B cell (primary cell): ENCODE measurements at regions not wholly inside any gene's neighbourhood (a gene's known extent, or its start where the extent isn't known, plus 50 kb on each side); places are given as distances from the start of the nearest gene placed in this dataset.

Source experiments
- ATAC-seq: fragments of 200-7000 bp; cut with Tn5 transposase; one replicate; pipeline ENCODE4 v1.10.0; 2021; ENCODE audit warnings: low read depth, mild to moderate bottlenecking, moderate number of reproducible peaks, moderate library complexity
- CTCF ChIA-PET: fragments of 350-600 bp; sonication (Branson Sonifier 250); formaldehyde crosslinking; loops from one replicate; lab custom pipeline; 2021; ENCODE audit warnings: antibody characterized with exemption, inconsistent platforms; lab: Charles Lee
- POLR2A ChIA-PET: fragments of 350-600 bp; sonication (Branson Sonifier 250); formaldehyde crosslinking; loops from one replicate; lab custom pipeline; 2021; ENCODE audit warnings: antibody characterized with exemption; lab: Charles Lee
- DNase-seq: peaks from one replicate; pipeline ENCODE4 v3.0.0; 2013
- H2AFZ ChIP-seq: 2 replicates; pipeline ENCODE4 v1.6.1; 2012; ENCODE audit warnings: mild to moderate bottlenecking, low read depth, low read length; ENCODE audit not compliant: insufficient read depth, poor library complexity, severe bottlenecking
- H3K27ac ChIP-seq, 2 donors: 1 replicate in 1 of 2; 2 replicates in 1 of 2; pipeline ENCODE4 v1.5.1; 2012 to 2013; ENCODE audit warnings: low read length in 2 of 2, mild to moderate bottlenecking in 2 of 2, moderate library complexity in 1 of 2
- H3K27me3 ChIP-seq, 4 experiments: fragments of 200-600 bp in 1 of 4; sonication (generic) in 1 of 4; replicated peaks in 1 of 4; 1 replicate in 2 of 4; 2 replicates in 2 of 4; pipeline versions ENCODE4 v1.6.1 to v1.7.0; 2013 to 2016; ENCODE audit warnings: low read length in 3 of 4, mild to moderate bottlenecking in 2 of 4, mixed read lengths in 1 of 4, moderate library complexity in 1 of 4; ENCODE audit not compliant: insufficient read depth in 4 of 4, control insufficient read depth in 3 of 4; ENCODE audit errors: control extremely low read depth in 1 of 4
- H3K36me3 ChIP-seq, 2 experiments: replicated peaks in 1 of 2; 1 replicate in 1 of 2; 2 replicates in 1 of 2; pipeline versions ENCODE4 v1.6.1 to v1.7.1; 2013; ENCODE audit warnings: low read length in 1 of 2; ENCODE audit not compliant: insufficient read depth in 2 of 2, control insufficient read depth in 1 of 2; ENCODE audit errors: control extremely low read depth in 1 of 2, extremely low read depth in 1 of 2
- H3K4me1 ChIP-seq, 2 donors: fragments of 200-600 bp in 1 of 2; sonication (generic) in 1 of 2; 1 replicate in 1 of 2; 2 replicates in 1 of 2; pipeline versions ENCODE4 v1.5.1 to v1.6.1; 2013 to 2017; ENCODE audit warnings: low read length in 2 of 2; ENCODE audit not compliant: control insufficient read depth in 2 of 2, insufficient read depth in 2 of 2
- H3K4me2 ChIP-seq: replicated peaks from 2 replicates; pipeline ENCODE3; 2012; ENCODE audit warnings: mild to moderate bottlenecking, low read depth, low read length; ENCODE audit not compliant: poor library complexity, severe bottlenecking
- H3K4me3 ChIP-seq, 5 experiments: fragments of 200-600 bp in 1 of 5; sonication (generic) in 1 of 5; 1 replicate in 3 of 5; 2 replicates in 2 of 5; pipeline versions ENCODE4 v1.5.1 to v1.7.0; 2011 to 2016; ENCODE audit warnings: low read length in 4 of 5, mild to moderate bottlenecking in 4 of 5, low read depth in 2 of 5, control low read depth in 1 of 5, moderate library complexity in 1 of 5; ENCODE audit not compliant: insufficient read depth in 1 of 5; ENCODE audit errors: control extremely low read depth in 1 of 5, extremely low read depth in 1 of 5
- H3K79me2 ChIP-seq: fragments of 200-600 bp; sonication (generic); one replicate; pipeline ENCODE4 v1.6.0; 2016; ENCODE audit warnings: low read length; ENCODE audit not compliant: control insufficient read depth, insufficient read depth
- H3K9ac ChIP-seq: fragments of 200-600 bp; sonication (generic); 2 replicates; pipeline ENCODE4 v1.6.1; 2017; ENCODE audit warnings: mild to moderate bottlenecking, low read length, moderate library complexity
- H3K9me3 ChIP-seq, 3 donors: one replicate each; pipeline versions ENCODE4 v1.6.1 to v1.7.1; 2013; ENCODE audit warnings: low read length in 2 of 3; ENCODE audit not compliant: control insufficient read depth in 2 of 3, insufficient read depth in 1 of 3; ENCODE audit errors: control extremely low read depth in 1 of 3
- H4K20me1 ChIP-seq: 2 replicates; pipeline ENCODE4 v1.6.0; 2012; ENCODE audit warnings: mild to moderate bottlenecking, low read length; ENCODE audit not compliant: insufficient read depth, control insufficient read depth, poor library complexity, severe bottlenecking
- H3K27ac Mint-ChIP-seq: one replicate; pipeline ENCODE4 v1.8.0; 2021; ENCODE audit warnings: mixed read lengths
- H3K27me3 Mint-ChIP-seq: one replicate; pipeline ENCODE4 v1.8.0; 2021; ENCODE audit warnings: mixed read lengths
- H3K4me1 Mint-ChIP-seq: one replicate; pipeline ENCODE4 v1.8.0; 2021; ENCODE audit warnings: mixed read lengths
- H3K4me3 Mint-ChIP-seq: one replicate; pipeline ENCODE4 v1.8.0; 2021; ENCODE audit warnings: mixed read lengths
- H3K9me3 Mint-ChIP-seq: one replicate; pipeline ENCODE4 v1.8.0; 2022; ENCODE audit warnings: mixed read lengths; ENCODE audit not compliant: insufficient read depth
- EZH2 ChIP-seq: IDR thresholded peaks from 2 replicates; pipeline ENCODE4 v1.6.1; 2012; ENCODE audit warnings: borderline replicate concordance, low read depth, mild to moderate bottlenecking, moderate library complexity, low read length; ENCODE audit not compliant: insufficient read depth, poor library complexity, severe bottlenecking
- WGBS: methylation state at CpG from one replicate; pipeline ENCODE4 v1.1.5; 2013; ENCODE audit warnings: missing lambda C conversion rate; ENCODE audit not compliant: insufficient coverage; 5-methylcytosine and 5-hydroxymethylcytosine counted together
- intact Hi-C: fragments of 100-400 bp; cut with micrococcal nuclease; formaldehyde crosslinking; loops from one replicate; pipeline ENCODE4 v1.10.0; 2022
- TF ChIP-seq, protein P1 (sequence below): fragments of 200-600 bp; IDR thresholded peaks from one replicate; pipeline ENCODE4 v1.8.0; 2022; ENCODE audit warnings: antibody characterized with exemption, mild to moderate bottlenecking

DNA sequence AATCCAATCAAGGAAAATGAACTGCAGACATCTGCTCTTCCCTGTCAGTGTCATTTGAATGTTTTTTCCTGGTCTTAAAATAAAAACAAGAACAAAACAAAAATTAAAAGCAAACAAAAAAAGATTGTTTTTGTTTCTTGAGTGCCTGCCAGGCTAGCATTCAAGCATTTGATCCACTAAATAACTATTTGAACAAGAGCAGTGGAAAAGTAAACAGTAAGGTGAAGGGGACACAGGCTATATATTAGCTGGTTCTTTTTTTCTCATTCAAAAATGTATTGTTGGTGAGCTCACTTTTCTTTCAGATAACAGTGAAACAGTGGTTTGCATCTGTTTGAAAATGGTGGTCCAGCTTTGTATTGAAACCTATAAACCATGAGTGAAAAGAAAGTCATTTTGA lies 586.9 kb upstream of the SGO1 start:
- H3K27me3 Mint-ChIP-seq: no peaks in the 10 kb centered on the region
- no peaks in the 10 kb centered on the region for H3K36me3 ChIP-seq
- no peaks in the 10 kb centered on the region for H3K9me3 Mint-ChIP-seq
- ChIA-PET POLR2A (no interaction called here), CTCF (no interaction called here)
- H3K4me1 ChIP-seq: no peaks in the 10 kb centered on the region
- DNase-seq (no peak), ATAC-seq (no peak)
- intact Hi-C loops: no loop called here
- no peaks in the 10 kb centered on the region for H4K20me1 ChIP-seq
- no peaks in the 10 kb centered on the region for H3K27me3 ChIP-seq
- H3K4me3 ChIP-seq: no peak overlapping the region
- no peaks in the 10 kb centered on the region for H3K9me3 ChIP-seq
- no peak overlapping the region for H3K27ac ChIP-seq
- H3K4me1 Mint-ChIP-seq: no peaks in the 10 kb centered on the region
- no peak overlapping the region for H3K9ac ChIP-seq
- TF ChIP-seq EZH2: no peak
- TF ChIP-seq, protein P1, sequence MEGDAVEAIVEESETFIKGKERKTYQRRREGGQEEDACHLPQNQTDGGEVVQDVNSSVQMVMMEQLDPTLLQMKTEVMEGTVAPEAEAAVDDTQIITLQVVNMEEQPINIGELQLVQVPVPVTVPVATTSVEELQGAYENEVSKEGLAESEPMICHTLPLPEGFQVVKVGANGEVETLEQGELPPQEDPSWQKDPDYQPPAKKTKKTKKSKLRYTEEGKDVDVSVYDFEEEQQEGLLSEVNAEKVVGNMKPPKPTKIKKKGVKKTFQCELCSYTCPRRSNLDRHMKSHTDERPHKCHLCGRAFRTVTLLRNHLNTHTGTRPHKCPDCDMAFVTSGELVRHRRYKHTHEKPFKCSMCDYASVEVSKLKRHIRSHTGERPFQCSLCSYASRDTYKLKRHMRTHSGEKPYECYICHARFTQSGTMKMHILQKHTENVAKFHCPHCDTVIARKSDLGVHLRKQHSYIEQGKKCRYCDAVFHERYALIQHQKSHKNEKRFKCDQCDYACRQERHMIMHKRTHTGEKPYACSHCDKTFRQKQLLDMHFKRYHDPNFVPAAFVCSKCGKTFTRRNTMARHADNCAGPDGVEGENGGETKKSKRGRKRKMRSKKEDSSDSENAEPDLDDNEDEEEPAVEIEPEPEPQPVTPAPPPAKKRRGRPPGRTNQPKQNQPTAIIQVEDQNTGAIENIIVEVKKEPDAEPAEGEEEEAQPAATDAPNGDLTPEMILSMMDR: no peak
- H3K27ac Mint-ChIP-seq: no peak overlapping the region
- H3K79me2 ChIP-seq: no peaks in the 10 kb centered on the region
- H3K4me2 ChIP-seq: no peak overlapping the region
- H3K4me3 Mint-ChIP-seq: no peak overlapping the region
- no peak overlapping the region for H2AFZ ChIP-seq

DNA sequence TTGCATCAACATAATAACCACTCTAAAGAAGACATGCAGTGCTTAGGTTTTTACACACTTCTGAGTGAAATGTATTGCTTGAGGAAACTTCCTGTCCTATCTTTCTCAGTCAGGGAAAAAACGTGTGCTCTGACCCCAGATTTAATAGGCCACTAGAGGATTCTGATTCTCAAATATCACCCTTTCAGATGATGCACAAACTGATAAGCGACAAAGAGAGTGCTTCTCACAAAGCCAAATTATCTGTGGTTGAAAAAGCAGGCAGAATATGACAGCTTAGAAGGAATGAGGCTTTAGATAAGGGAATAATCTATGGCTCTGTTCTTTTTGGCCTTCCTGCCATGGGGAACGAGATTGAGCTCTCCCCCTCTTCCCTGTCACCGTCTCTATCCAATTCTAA lies 583.4 kb upstream of the SGO1 start:
- H3K4me1 ChIP-seq: no peaks in the 10 kb centered on the region
- ATAC-seq (no peak), DNase-seq (no peak)
- no peak overlapping the region for H3K27ac ChIP-seq
- H3K4me3 ChIP-seq: no peak overlapping the region
- no peaks in the 10 kb centered on the region for H3K27me3 ChIP-seq
- Mint-ChIP-seq H3K27ac (no peak overlapping the region), H3K27me3 (no peaks in the 10 kb centered on the region), H3K9me3 (no peaks in the 10 kb centered on the region), H3K4me1 (no peaks in the 10 kb centered on the region), H3K4me3 (no peak overlapping the region)
- ChIA-PET CTCF (no interaction called here), POLR2A (no interaction called here)
- H3K79me2 ChIP-seq: no peaks in the 10 kb centered on the region
- H3K4me2 ChIP-seq: no peak overlapping the region
- H4K20me1 ChIP-seq: no peaks in the 10 kb centered on the region
- intact Hi-C loops: no loop called here
- H2AFZ ChIP-seq: no peak overlapping the region
- no CpG with 5 or more reads among the region's 4 CpGs for WGBS
- no peaks in the 10 kb centered on the region for H3K36me3 ChIP-seq
- H3K9ac ChIP-seq: no peak overlapping the region
- H3K9me3 ChIP-seq: no peaks in the 10 kb centered on the region
- TF ChIP-seq, protein P1: no peak
- TF ChIP-seq EZH2: no peak
